ENCODE measurements at regions not wholly inside any gene's neighbourhood (a gene's known extent, or its start where the extent isn't known, plus 50 kb on each side); places are given as distances from the start of the nearest gene placed in this dataset.

GRCh38 chr7:47034180-47034579, 547.7 kb downstream of the TNS3 start:
- WGBS, 2 donors = 91 to 95% methylated on average over 2 of the region's 2 CpGs
- Histone ChIP-seq H3K36me3 (no peaks in the 10 kb centered on the region), H3K27ac (no peak overlapping the region), H3K4me3 (no peak overlapping the region), H3K27me3 (no peaks in the 10 kb centered on the region), H3K9me3 (no peaks in the 10 kb centered on the region), H3K4me1 (peaks cover 4 to 47% (median 17%) of the 10 kb centered on the region in 9 donors)
- TF ChIP-seq CTCF (IDR thresholded peaks at IDR 0.05) = no peak
- intact Hi-C loops (cut with DNase I) = loop anchor here in 1 of 10 donors (10.0 kb wide), 2 partner anchors 89 to 259 kb away; no protein-coding TSS in a partner anchor
- DNase-seq (no peak), ATAC-seq (no peak)

DNA sequence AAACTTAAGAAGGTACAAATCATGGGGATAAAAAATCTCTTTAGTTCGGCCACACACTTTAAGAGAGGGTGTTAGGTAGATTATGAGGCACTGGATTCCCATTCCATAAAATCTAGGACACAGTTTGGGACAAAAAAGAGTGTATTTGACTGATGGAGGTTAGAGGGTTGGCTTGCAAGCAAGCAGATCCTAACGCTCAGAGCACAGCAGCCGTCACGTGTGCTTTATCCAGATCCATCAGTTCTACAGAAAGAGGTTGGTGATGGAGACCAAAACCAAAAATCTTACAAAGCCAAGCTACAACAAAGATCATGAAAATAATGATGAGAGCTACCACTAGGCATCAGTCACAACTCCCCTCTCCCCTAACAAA, 549.4 kb downstream of the TNS3 start:
- intact Hi-C loops (cut with DNase I) = loop anchor here in 1 of 10 donors (10.0 kb wide), 2 partner anchors 88 to 258 kb away; no protein-coding TSS in a partner anchor
- ATAC-seq (peak in 5 of 8 donors; percentile 29 to 62 (median 33)), DNase-seq (no peak)
- Histone ChIP-seq H3K9me3 (no peaks in the 10 kb centered on the region), H3K4me1 (peaks cover 0 to 37% (median 5%) of the 10 kb centered on the region in 9 donors), H3K27me3 (no peaks in the 10 kb centered on the region), H3K36me3 (no peaks in the 10 kb centered on the region), H3K27ac (peak overlapping the region in 5 of 10 donors; percentile 29 to 54 (median 51)), H3K4me3 (no peak overlapping the region)
- WGBS, 2 donors = 65 to 70% methylated on average over 4 of the region's 4 CpGs
- no peak for TF ChIP-seq CTCF (IDR thresholded peaks at IDR 0.05)

- peak overlapping the region in 5 of 10 donors; percentile 29 to 54 (median 51) for H3K27ac ChIP-seq
- ATAC-seq = peak in 6 of 8 donors; percentile 18 to 62 (median 48)
- intact Hi-C loops (cut with DNase I) = loop anchor here in 1 of 10 donors (10.0 kb wide), 2 partner anchors 87 to 257 kb away; no protein-coding TSS in a partner anchor
These were observed 550.0 kb downstream of the TNS3 start for GRCh38 chr7:47031786-47032535.

GRCh38 chr7:47028284-47028683, 553.6 kb downstream of the TNS3 start:
- Histone ChIP-seq H3K9me3 (peaks cover 0 to 2% (median 0%) of the 10 kb centered on the region in 11 donors), H3K4me3 (no peak overlapping the region), H3K4me1 (peaks cover 0 to 48% (median 7%) of the 10 kb centered on the region in 9 donors), H3K27ac (no peak overlapping the region), H3K36me3 (no peaks in the 10 kb centered on the region), H3K27me3 (no peaks in the 10 kb centered on the region)
- intact Hi-C loops (cut with DNase I) = loop anchor here in 1 of 10 donors (10.0 kb wide), 1 partner anchor 227 kb away; no protein-coding TSS in a partner anchor
- WGBS, 2 donors = 92 to 93% methylated on average over 3 of the region's 3 CpGs
- DNase-seq (no peak), ATAC-seq (no peak)
- TF ChIP-seq CTCF (IDR thresholded peaks at IDR 0.05) = no peak

More at GRCh38 chr7:47031786-47032535, 550.0 kb downstream of the TNS3 start:
- TF ChIP-seq CTCF (IDR thresholded peaks at IDR 0.05) = no peak
- DNase-seq = no peak
- WGBS, 2 donors = 57 to 68% methylated on average over 6 of the region's 6 CpGs
- no peaks in the 10 kb centered on the region for H3K27me3 ChIP-seq
- no peaks in the 10 kb centered on the region for H3K36me3 ChIP-seq
- H3K9me3 ChIP-seq = no peaks in the 10 kb centered on the region
- H3K4me3 ChIP-seq = no peak overlapping the region
- peaks cover 0 to 40% (median 5%) of the 10 kb centered on the region in 9 donors for H3K4me1 ChIP-seq
